ENCODE measurements at regions not wholly inside any gene's neighbourhood (a gene's known extent, or its start where the extent isn't known, plus 50 kb on each side); places are given as distances from the start of the nearest gene placed in this dataset.
A peak's percentile ranks its signal among the peaks of the same experiment; 100 is the strongest.

DNA sequence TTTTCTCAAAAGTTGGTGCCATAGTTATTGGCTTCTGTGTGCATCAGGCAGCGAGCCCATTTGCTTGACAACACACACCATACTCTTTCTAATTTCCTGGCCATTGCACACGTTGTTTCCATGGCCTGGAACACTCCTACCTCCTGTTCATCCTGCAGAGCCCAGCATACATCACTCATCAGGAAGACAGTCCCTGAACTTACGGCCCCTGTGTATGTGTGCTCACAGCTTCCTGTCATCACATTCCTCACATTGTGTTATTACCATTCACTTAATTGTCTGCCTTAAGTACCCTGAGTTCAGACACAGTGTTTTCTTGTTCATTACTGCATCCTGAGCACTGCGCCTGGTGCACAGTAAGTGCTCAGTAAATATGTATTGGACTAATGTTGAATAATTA, 355.9 kb downstream of the PRELID2 start:
- Mint-ChIP-seq H3K27me3 (ENCODE audit: unreplicated experiment) (no peaks in the 10 kb centered on the region), H3K4me3 (ENCODE audit: low read depth, unreplicated experiment) (no peak overlapping the region), H3K36me3 (ENCODE audit: insufficient read depth, unreplicated experiment) (peaks cover 2% of the 10 kb centered on the region), H3K9me3 (ENCODE audit: low read depth, unreplicated experiment) (no peaks in the 10 kb centered on the region), H3K4me1 (ENCODE audit: low read depth, unreplicated experiment) (peaks cover 44% of the 10 kb centered on the region), H3K27ac (ENCODE audit: unreplicated experiment) (peak overlapping the region; percentile 25)
- no peak for TF ChIP-seq CTCF (IDR thresholded peaks at IDR 0.05; ENCODE audit: unreplicated experiment)
- CTCF ChIA-PET, result no interaction called here
- intact Hi-C loops (cut with micrococcal nuclease; ENCODE audit: unreplicated experiment), result no loop called here
- BruUV-seq (replicated peaks), result no TSS peak
- DNase-seq, result no peak

GRCh38 chr5:145478651-145479050, 356.5 kb downstream of the PRELID2 start:
- H3K4me1 Mint-ChIP-seq (ENCODE audit: low read depth, unreplicated experiment), result peaks cover 38% of the 10 kb centered on the region
- no peaks in the 10 kb centered on the region for H3K9me3 Mint-ChIP-seq (ENCODE audit: low read depth, unreplicated experiment)
- CTCF ChIA-PET, result interaction anchor here (0.8 to 0.9 kb wide), 2 partner anchors 17 to 69 kb away, joined by 3 to 4 read pairs; no protein-coding TSS in a partner anchor
- H3K4me3 Mint-ChIP-seq (ENCODE audit: low read depth, unreplicated experiment), result no peak overlapping the region
- no peak for DNase-seq
- intact Hi-C loops (cut with micrococcal nuclease; ENCODE audit: unreplicated experiment), result no loop called here
- H3K36me3 Mint-ChIP-seq (ENCODE audit: insufficient read depth, unreplicated experiment), result no peaks in the 10 kb centered on the region
- peak overlapping the region; percentile 25 for H3K27ac Mint-ChIP-seq (ENCODE audit: unreplicated experiment)
- no peaks in the 10 kb centered on the region for H3K27me3 Mint-ChIP-seq (ENCODE audit: unreplicated experiment)
- BruUV-seq (replicated peaks), result no TSS peak
- no peak for TF ChIP-seq CTCF (IDR thresholded peaks at IDR 0.05; ENCODE audit: unreplicated experiment)

- no peaks in the 10 kb centered on the region for H3K36me3 Mint-ChIP-seq (ENCODE audit: insufficient read depth, unreplicated experiment)
- BruUV-seq (replicated peaks), result no TSS peak
Measured at GRCh38 chr5:145473042-145473642, 362.0 kb downstream of the PRELID2 start.

GRCh38 chr5:145471831-145472612, 363.1 kb downstream of the PRELID2 start:
- peak; percentile 47 for DNase-seq
- Mint-ChIP-seq H3K4me3 (ENCODE audit: low read depth, unreplicated experiment) (no peak overlapping the region), H3K27me3 (ENCODE audit: unreplicated experiment) (no peaks in the 10 kb centered on the region), H3K36me3 (ENCODE audit: insufficient read depth, unreplicated experiment) (no peaks in the 10 kb centered on the region), H3K27ac (ENCODE audit: unreplicated experiment) (peak overlapping the region; percentile 22), H3K4me1 (ENCODE audit: low read depth, unreplicated experiment) (peaks cover 32% of the 10 kb centered on the region), H3K9me3 (ENCODE audit: low read depth, unreplicated experiment) (no peaks in the 10 kb centered on the region)
- BruUV-seq (replicated peaks), result no TSS peak
- intact Hi-C loops (cut with micrococcal nuclease; ENCODE audit: unreplicated experiment), result no loop called here
- TF ChIP-seq CTCF (IDR thresholded peaks at IDR 0.05; ENCODE audit: unreplicated experiment), result no peak
- CTCF ChIA-PET, result interaction anchor here (1.4 kb wide), 1 partner anchor 354 kb away, joined by 3 read pairs; no protein-coding TSS in a partner anchor

More at GRCh38 chr5:145473042-145473642, 362.0 kb downstream of the PRELID2 start:
- Mint-ChIP-seq H3K27ac (ENCODE audit: unreplicated experiment) (no peak overlapping the region), H3K4me1 (ENCODE audit: low read depth, unreplicated experiment) (peaks cover 29% of the 10 kb centered on the region), H3K27me3 (ENCODE audit: unreplicated experiment) (no peaks in the 10 kb centered on the region), H3K9me3 (ENCODE audit: low read depth, unreplicated experiment) (no peaks in the 10 kb centered on the region), H3K4me3 (ENCODE audit: low read depth, unreplicated experiment) (no peak overlapping the region)
- no peak for DNase-seq
- intact Hi-C loops (cut with micrococcal nuclease; ENCODE audit: unreplicated experiment), result no loop called here
- CTCF ChIA-PET, result no interaction called here
- TF ChIP-seq CTCF (IDR thresholded peaks at IDR 0.05; ENCODE audit: unreplicated experiment), result no peak
